GM19468 (cell line): ENCODE measurements at regions not wholly inside any gene's neighbourhood (a gene's known extent, or its start where the extent isn't known, plus 50 kb on each side); places are given as distances from the start of the nearest gene placed in this dataset.

Source experiments
- ATAC-seq: cut with Tn5 transposase; IDR thresholded peaks from one replicate; pipeline ENCODE4 v1.9.1; 2021; ENCODE audit warnings: mild to moderate bottlenecking, moderate library complexity, moderate number of reproducible peaks; ENCODE audit not compliant: unreplicated experiment; ENCODE audit errors: extremely low read depth

DNA sequence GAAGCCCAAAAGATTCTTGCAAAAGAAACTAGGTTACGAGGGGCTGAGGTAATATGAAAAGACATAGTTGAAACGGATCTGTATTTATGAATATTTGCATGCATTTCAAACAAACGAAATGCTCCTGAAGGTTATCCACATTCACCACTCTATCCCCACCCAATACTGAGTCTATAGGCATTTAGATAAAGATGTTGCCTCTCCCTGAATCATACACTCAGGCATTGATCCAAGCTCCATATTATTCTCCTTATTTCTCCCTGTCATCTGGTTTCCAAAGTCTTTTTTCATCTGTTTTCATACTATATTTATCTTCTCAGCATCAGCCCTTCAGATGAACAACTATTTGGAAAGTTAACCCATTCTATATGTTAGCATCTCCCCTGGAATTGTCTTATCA, 492.5 kb upstream of the TGFBR2 start:
- no peak for ATAC-seq

DNA sequence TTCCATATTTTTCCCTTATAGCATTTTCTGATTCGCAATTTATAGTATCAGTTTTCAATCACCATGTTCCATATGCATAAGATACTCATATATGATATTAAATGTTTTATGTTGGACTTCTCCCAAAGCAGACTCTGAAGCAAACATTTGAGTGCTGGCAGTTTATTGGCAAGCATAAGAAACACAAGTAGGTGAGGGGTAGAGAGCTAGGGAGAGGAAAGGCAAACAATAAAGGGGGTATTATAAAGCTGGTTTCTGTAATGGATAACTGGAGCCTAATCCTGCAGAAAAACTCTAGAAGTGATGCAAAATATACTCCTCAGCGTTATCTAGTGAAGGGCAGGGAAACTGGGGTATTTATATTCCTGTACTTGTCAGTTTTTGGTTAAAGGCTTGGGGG, 491.5 kb upstream of the TGFBR2 start:
- no peak for ATAC-seq

DNA sequence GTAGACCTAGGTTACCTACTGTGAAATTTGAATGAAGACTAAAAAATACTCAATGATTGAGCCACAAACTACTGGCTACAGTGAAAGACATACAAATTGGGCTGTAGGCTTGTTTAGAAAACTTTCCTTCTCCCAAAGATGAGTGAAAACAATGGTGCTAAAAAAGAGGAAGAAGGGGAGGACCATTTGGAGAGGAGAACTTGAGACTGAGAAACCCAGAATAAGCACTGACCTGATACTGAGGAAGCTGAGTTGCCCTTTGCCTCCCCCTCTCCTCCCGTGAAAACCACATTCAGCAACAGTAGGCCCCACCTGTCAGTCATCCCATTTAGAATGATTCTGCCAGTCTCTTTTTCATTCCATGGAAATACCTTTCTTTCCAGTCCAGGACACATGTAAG, 484.0 kb upstream of the TGFBR2 start:
- ATAC-seq, result no peak

DNA sequence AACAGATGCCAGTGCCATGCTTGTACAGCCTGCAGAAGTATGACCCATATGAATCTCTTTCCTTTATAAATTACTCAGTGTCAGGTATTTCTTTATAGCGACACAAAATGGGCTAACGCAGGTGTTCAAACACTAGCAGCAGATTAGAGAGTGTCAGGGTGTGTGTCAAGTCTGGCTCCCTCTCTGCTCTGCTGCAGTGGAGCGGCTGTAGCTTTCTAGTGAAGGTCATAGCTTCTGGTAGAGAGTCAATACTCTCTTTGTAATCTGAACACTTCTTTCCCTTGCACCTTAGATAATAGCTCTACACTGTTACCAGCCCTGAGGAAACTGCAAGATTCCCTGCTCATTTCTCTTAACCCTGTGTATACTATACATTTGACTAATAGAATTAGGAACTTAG, 483.2 kb upstream of the TGFBR2 start:
- no peak for ATAC-seq

DNA sequence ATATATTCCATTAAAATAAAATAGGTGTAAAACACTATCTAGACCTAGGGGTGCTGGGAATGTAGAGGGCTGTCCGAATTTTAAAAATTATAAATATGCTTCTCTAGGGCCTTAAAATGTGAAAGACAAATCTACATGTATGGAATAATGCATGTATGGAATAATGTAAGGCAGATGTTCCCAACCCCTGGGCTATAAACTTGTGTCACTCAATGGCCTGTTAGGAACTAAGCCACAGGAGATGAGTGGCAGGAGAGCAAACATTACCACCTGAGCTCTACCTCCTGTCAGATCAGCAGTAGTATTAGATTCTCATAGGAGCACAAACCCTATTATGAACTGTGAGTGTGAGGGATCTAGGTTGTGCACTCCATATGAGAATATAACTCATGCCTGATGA, 482.6 kb upstream of the TGFBR2 start:
- ATAC-seq, result no peak

DNA sequence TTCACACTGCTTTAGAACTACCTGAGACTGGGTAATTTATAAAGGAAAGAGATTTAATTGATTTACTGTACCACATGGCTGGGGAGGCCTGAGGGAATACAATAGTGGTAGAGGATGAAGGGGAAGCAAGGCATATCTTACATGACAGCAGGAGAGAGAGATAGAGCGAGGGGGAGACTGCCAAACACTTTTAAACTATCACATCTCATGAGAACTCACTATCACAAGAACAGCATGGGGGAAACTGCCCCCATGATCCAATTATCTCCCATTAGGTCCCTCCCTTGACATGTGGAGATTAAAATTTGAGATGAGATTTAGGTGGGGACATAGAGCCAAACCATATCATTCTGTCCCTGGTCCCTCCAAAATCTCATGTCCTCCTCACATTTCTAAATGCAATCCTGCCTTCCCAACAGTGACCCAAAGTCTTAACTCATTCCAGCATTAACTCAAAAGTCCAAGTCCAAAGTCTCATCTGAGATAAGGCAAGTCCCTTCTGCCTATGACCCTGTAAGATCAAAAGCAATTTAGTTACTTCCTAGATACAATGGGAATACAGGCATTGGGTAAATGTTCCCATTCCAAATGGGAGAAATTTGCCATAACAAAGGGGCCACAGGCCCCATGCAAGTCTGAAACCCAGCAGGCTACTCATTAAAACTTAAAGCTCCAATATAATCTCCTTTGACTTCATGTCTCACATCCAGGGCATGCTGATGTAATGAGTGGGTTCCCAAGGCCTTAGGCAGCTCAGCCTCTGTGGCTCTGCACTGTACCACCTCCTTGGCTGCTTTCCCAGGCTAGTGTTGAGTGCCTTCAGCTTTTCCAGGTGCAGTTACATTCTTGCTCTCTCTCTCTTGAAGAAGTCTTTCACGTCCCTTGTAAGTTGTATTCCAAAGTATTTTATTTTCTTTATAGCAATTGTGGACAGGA, 481.7 kb upstream of the TGFBR2 start:
- no peak for ATAC-seq

DNA sequence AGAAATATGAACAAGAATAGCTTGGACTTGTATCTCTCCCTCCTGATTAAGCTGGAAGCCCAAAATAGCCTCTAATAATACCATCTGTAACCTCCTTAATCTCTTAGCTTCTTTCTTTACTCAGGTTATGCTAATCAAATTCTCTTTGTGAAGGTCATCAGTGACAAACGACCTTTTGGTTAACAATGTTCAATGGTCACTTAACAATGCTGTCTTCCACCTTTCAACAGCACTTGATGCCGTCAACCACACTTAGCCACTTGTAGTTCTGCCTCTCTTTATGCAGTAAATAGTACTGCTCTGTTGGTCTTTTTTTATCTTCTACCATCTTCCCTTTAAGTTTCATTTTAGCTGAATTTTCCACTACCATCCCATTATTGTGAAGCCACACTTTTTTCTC, 476.6 kb upstream of the TGFBR2 start:
- no peak for ATAC-seq

DNA sequence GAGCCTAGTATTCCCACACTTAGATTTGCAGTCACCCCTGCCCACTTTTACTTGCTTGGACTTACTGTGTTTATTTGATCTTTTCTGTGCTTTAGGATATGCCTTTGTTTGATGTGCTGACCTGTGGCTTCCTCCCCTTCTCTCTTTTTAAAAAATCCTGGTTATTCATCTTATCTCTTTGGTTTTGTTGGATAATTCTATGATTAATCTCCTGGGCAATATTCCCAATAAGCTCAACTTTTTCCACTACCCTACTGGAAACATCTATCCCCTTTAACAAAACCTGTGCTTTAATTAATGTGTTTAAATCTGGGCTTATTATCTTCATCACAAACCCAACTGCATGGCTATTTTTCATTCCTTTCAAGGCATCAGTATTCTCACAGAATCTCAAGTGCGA, 476.0 kb upstream of the TGFBR2 start:
- no peak for ATAC-seq

DNA sequence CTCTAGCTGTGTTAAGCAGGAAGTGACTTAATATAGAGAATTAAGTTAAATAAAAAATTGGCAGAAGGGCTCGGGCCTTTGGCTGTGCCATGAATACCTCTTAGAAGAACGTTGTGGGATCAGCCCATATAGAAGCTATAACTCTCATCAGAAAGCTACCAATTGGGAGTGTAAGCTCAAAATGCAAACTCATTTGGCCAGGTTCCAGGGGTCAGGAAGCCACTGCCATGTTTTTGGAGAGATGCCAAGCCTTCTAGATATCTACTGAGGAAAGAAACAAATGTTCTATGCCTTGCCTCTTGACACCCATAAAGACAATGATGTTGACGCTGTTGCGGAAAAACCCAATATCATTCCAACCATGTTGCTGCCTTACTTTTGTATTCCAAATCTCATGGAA, 475.2 kb upstream of the TGFBR2 start:
- no peak for ATAC-seq

DNA sequence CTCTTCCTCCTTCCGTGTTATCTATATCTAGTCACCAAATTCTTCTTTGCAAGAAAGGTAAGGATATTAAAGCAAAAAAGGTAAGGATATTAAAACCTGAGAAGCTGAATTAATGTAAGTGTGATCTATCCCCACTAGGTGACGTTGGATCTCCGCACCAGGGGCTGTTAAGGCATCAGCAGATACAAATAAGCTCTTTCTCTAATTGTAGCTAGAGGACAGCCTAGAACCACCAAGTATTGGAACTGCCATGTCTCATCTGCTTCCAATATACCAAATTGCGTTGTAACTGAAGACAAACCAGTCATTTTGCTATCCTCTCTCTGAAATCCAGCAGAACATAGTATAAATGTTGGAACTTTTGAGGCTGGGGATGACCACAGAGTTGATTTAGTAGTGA, 471.2 kb upstream of the TGFBR2 start:
- ATAC-seq, result no peak

DNA sequence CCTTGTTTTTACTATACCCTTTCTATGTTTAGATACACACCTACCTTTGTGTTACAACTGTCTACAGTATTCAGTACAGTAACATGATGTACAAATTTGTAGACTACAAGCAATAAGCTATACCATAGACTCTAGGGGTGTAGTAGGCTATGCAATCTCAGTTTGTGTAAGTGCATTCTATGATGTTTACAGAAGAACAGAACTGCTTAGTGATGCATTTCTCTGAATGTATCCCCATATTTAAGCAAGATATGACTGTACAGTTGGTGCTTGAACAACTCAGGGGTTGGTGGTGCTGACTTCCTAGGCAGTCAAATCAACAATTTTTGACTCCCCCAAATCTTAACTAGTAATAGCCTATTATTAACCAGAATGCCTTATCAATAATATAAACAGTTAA, 467.1 kb upstream of the TGFBR2 start:
- ATAC-seq, result no peak

DNA sequence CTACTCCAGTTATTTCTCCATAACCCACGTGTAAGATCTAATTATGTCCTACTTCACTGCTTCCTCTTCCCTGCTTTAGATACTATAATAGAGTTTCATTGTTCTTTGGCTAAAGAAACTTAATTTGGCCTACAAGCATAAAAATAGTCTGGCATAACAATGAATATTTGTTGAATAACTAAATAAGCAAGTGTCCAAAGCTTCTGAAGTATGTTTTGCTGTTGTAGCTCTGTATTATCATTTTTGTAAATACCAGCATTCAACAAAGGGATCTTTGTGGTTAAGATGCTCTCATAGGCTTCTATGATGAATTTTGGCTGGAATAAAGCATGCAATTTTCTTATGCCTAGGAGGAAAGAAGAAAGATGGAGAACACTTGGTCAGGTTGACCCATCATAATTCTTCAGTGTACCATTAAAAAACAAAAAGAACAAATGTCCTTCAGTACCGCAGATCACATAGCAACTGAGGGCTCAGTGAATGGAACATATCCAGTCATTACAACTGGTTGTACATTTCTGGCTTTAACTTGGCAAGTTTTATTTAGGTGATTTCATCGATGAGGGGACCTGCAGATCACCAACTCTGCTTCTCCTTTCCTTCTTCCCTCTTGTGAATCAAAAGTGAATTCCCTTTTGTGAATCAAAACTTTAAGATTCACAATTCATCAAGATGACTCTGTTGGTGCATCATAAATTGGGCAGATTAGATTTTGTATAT, 465.9 kb upstream of the TGFBR2 start:
- ATAC-seq, result no peak

DNA sequence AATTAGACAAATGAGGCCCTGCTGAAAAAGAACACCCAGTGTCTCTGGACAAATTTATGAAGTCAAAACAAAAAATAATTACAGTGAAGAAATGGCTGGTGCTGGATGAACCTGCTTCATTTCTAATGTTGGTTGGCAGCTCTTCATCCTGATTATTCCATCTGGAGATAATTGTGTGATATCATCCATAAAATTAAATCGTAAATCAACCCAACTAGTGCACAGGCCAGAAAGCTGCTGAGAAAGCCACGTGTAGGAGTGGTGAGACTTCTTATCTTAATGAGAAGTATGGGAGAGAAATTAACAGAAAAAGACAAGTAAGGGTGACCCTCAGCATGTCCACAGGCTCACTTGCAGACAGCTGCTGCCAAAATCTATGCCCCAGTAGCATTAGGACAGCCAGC, 465.2 kb upstream of the TGFBR2 start:
- no peak for ATAC-seq

DNA sequence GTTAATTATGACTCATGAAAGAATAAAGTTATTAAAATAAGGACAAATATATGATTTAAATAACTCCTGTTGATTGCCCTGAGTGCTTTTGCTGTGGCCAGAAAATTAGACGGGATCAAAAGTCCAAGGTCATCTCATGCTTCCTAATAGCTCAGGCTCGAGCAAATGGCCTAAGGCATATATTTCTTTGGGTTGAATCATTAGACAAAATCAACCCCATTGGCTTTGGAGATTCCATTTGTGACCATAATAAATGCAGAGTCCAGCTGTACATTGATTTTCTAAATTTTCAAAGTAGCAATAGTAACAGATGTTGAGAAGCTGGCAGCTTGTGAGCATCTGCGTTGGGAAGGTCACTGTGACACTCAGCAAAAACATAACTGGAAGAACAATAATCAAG, 464.5 kb upstream of the TGFBR2 start:
- no peak for ATAC-seq

DNA sequence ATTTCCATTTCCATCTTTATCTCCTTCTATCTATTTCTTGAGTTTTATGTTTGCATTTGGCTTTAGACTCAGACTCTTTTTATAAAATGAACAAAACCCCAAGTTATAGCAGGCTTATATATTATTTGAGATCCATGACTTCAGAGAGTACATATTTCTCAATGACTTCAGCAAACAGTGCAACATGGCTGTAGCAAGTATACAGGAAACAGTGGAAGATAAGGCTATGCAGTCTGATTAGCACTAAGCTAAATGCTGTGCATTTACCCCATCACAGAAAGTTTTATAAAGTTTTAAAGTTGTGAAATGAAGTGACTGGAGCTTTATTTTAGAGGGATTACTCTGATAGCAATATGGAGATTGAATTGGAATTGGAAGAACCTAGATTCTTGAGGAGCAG, 463.5 kb upstream of the TGFBR2 start:
- no peak for ATAC-seq

DNA sequence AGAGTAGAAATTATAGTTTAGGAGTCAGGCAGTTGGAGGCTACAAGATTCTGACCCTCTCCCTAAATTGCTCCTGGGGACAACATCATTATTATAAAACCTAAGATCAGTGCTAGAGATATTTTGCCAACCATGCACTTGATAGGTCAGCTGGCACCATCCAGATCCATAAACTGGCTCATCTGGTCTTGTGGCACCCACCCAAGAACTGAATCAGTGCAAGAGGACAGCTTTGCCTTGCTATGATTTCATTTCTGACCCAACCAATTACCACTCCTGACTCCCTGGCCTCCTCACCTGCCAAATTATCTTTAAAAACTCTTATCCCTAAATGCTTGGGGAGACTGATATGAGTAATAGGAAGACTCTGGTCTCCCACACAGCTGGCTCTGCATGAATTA, 461.1 kb upstream of the TGFBR2 start:
- ATAC-seq, result no peak

DNA sequence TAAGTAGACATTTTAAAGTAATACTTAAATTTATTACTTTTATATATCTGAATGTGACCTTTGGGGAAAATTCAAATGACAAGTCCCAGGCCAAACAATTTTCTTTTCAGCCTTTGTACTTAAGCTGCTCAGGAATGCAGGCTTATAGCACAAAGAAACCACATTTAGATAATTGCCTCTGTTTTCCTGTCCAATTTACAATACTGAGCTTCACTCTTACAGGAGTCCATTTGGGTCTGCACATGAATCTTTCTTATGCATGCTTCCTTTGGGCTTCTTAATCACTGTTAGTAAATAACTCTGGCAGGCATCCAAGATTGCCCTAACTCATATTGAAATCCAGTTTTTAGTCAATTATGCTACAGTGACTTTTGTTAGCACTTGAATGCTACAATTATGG, 459.4 kb upstream of the TGFBR2 start:
- ATAC-seq, result no peak

DNA sequence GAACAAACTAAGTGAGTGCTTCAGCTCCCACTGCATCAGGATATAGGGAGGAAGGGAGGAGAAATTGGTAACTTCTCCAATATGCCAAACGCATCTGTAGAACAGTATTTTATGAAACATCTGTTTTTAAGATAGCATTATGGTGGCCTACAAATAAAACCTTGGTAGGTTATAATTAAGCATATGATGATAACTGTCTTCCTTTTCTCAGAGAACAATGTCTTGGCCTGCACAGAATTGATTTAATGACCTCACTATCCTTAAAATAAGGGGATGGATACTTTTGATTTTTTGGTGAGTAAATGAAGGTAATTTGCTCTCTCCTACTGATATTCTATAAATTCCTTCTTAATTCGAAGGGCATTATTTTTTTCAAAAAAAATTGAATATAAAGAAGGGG, 451.5 kb upstream of the TGFBR2 start:
- ATAC-seq, result no peak

DNA sequence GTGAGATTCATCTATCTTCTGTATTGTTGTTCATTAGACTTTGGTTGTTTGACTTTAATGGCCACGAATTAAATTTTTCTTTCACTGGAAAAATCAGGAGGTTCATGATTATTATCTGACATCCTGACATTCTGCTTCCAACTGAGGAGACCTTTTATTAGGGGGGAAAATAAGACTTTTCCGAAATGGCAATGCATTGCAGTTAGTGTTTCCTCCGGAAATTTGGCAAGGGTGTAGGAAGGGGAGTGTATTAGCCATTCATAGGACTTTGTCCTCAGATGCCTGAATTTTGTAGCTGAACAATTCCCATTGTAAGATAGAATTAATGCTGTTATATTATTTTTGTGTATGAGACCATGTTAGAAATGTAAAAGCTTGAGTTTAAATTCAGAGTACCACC, 450.6 kb upstream of the TGFBR2 start:
- no peak for ATAC-seq

DNA sequence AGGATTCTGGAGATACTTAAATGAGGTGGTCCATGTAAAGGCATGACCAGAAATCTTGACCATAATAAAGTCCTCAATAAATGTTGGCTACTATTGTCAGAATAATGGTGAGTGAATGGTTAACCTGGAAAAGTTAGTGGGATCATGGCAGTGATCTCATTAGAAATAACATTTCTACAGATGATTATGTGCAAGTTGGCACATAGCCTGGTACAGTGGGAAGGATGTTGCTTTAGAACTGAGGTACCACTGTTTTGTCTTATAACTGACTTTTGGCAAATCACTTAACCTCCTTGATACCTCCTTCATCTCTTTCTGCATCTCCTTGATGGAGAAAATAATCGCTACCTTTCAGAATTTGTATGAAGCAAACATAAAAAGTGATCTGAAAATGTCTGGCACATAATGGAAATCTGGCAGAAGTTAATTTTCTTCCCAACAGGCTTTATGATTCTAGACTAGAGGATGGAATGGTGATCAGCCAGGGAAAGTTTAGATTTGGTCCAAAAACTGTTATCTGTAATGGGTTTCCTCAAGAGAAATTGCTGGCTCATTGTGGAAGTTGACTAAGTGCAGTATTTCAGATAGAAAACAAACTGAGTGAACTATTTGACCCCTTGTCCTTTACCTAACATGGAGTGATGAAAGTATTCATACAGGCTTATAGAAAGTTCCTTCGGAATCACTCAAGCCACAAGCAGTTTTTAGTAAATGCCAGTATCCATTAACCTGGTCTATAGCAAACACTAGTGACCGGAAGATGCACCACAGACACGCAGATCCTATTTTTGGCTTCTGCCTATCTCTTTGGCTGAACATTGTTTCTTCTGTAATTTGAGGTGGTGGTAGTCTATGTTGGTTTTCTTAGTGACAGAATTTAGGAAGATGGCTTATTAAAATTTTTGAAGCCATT, 449.6 kb upstream of the TGFBR2 start:
- no peak for ATAC-seq

DNA sequence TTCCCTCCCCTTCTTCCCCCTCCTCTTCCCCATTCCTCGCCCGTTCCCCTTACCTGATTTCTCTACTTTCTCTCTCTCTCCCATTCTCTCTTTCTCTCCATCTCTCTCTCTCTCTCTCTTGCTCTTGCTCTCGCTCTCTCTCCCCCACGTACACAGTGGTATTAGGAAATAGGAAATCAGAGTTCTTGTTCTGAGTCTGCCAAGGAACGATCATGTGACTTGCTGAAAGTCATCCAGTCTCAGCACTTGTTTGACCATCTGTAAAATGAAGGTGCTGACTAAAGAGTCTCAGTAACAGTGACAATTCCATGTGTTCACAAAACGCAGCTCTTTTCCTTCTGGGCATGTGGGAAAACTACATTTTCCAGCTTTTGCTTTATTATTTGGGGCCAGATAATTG, 445.0 kb upstream of the TGFBR2 start:
- no peak for ATAC-seq
